GM12874 (cell line): ENCODE measurements at regions not wholly inside any gene's neighbourhood (a gene's known extent, or its start where the extent isn't known, plus 50 kb on each side); places are given as distances from the start of the nearest gene placed in this dataset.

Experiments
- TF ChIP-seq, protein P1 (sequence below): IDR thresholded peaks from 2 replicates; pipeline ENCODE4 v1.5.1; 2011; ENCODE audit warnings: low read depth, mild to moderate bottlenecking, control low read depth, low read length, moderate library complexity; ENCODE audit not compliant: insufficient read depth

DNA sequence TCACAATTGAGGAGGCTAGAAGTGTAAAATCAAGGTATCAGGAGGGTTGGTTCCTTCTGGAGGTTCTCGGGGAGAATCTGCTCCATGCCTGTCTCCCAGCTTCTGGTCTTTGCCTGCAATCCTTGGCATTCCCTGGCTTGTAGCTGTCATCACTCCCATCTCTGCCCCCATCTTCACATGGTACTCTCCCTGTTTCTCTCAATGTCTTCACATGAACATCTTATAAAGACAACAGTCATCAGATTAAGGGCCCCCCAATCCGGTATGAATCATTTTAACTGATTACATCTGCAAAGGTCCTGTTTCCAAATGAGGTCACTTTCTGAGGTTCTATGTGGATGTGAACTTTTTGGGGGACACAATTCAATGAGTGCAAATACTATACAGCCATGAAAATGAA lies 113.0 kb upstream of the GALNT15 start:
- TF ChIP-seq, protein P1, sequence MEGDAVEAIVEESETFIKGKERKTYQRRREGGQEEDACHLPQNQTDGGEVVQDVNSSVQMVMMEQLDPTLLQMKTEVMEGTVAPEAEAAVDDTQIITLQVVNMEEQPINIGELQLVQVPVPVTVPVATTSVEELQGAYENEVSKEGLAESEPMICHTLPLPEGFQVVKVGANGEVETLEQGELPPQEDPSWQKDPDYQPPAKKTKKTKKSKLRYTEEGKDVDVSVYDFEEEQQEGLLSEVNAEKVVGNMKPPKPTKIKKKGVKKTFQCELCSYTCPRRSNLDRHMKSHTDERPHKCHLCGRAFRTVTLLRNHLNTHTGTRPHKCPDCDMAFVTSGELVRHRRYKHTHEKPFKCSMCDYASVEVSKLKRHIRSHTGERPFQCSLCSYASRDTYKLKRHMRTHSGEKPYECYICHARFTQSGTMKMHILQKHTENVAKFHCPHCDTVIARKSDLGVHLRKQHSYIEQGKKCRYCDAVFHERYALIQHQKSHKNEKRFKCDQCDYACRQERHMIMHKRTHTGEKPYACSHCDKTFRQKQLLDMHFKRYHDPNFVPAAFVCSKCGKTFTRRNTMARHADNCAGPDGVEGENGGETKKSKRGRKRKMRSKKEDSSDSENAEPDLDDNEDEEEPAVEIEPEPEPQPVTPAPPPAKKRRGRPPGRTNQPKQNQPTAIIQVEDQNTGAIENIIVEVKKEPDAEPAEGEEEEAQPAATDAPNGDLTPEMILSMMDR, result no peak

DNA sequence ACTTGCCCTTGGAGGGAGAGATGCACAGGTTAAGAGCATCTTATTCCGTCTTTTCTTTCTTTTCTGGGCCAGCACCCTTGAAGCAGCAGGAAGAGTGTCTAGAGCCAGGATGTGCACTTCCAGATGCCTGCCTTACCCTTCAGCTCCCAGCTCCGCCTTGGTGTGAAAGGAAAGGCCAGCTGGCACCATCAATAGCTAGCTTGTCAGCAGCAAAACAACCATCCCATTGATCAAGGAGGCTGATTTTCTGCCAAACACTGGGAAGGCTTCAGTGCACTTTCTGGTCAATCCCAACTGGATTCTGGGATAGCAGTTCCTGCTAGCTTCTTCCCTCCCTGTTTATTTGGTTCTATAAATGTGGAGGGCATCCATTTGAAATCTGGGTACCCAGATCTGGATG lies 110.9 kb upstream of the GALNT15 start:
- TF ChIP-seq, protein P1, result no peak

DNA sequence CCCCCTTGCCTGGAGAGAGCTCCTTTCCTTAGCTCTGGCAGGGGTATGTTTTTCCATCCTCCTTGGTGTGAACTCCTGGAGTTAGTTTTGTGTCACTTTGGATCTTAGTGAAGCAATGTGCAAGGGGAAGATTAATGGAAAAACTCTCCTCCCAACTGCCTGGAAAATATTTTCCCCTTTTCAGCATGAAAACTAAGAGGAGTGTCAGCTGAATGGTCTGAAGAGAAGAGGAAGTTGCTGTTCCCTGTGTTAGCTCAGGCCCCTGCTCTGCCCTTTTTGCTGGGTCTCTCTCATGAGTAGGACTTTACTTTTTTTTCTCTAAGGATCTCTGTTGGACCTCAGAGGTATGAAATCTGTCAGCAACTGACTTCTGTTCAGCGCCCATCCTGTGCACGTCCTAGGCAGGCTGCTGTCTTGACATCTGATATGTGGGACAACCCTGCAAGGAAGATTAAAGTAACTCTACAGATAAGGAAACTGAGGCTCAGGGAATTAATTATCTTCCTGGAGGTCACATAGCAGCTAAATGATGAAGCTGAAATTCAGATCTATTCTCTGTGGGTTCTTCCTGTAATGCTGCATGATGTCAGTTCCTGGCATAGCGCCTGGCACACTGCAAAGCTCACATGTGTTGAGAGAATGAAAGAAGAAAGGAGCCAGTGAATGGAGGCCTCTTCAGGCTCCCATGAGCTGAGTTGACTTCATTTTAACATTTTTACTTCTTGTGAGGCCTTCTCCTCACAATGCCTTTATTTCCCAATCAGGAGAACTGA lies 109.7 kb upstream of the GALNT15 start:
- TF ChIP-seq, protein P1, result no peak

DNA sequence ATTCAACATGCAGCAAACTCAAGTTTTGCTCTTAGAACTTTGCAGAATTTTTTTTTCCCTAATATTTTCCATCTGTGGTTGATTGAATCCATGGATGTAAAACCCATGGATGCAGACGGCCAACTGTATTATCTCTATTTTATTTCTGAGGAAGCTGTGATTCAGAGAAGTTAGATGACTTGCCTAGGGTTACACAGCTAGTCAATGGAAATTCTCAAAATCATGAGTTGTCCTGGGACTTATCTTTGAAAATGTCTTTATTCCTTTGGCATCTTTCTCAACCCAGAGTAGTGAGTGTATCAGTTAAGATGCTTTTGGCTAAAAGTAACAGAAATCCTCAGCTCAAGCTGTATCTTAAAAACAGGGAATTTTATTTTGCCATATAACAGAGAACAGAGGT lies 107.9 kb upstream of the GALNT15 start:
- TF ChIP-seq, protein P1, result no peak

DNA sequence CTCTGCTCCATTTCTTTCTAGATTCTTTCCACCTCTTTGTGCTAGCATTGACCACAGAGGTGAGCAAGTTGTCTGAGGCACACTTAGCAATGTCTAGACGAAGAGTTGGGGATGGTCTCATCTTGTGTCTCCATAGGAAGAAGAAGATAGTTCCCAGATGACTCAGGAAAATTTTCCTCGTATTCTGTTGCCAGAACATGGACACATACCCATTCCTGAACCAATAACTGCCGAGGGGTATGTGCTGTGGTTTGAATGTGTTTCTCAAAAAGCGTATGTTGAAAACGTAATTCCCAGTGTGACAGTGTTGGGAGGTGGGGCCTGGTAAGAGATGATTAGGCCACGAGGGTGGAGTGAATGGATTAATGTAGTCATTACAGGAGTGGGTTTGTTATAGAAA lies 107.5 kb upstream of the GALNT15 start:
- TF ChIP-seq, protein P1, result no peak

DNA sequence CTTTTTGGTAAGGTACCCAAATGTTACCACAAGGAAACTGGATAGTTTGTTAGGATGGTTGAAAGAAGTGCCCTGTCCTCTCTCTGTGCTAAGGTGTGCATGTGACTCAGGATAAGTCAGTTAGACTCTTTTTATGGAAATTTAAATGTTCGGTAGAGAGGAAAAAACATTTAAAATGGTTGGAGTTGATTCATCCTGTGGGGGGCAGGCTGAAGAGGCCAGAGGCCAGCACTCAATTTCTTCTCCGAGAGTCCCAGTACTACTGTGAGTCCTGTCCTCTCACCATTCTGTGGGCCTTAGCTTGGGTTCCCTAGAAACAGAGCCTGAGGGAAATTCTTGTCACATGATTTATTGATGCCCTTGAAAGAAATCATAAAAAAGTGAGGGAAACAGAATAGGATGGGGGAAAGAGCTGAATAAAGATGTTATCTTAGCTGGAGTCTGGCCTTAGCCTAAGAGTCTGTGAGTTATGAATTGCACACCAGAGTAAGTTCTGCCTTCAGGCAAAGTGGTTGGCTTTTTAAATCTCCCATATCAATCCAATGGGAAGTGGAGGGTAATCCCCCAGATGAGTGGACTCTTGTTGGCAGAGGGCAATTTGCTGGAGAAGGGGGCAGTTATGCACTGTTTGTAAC lies 106.5 kb upstream of the GALNT15 start:
- TF ChIP-seq, protein P1, result no peak

DNA sequence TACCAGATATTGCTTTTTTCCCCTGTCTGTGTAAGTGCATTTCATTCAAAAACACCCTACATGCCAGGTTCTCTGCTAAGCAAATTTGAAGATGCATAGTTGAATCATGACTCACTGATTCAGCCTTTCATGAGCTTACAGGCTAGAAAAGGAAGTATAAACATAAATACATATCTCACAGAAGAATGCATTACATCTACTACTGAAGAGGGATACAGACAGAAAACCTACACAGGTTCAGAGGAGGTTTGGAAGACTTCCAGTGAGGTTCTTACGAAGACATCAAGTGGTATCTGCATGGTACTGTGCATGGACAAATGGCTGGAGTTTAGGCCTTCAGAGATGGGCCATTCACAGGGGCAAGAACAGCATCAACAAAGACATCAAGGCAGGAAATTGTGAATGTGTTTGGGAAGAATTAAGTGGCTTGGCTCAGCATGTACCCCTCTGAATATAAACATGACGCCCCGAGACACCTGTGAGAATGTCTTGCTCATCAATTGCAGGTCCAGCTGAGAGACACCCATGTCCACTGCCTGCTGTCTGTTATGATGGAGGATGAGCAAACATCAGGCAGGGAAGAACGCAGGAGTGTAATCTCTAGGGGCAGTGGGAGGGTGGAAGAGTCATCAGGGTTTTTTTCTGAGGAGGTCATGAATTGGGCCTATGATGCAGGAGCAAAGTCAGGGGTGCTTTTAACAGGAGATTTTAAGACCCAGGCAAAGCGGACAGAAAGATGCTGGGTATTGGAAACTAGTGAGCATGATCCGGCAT lies 105.1 kb upstream of the GALNT15 start:
- TF ChIP-seq, protein P1, result no peak
